CD4-positive, alpha-beta T cell (primary cell): ENCODE measurements at regions not wholly inside any gene's neighbourhood (a gene's known extent, or its start where the extent isn't known, plus 50 kb on each side); places are given as distances from the start of the nearest gene placed in this dataset.

Source experiments
- ATAC-seq: fragments of 200-7000 bp; cut with Tn5 transposase; one replicate; pipeline ENCODE4 v1.10.0; 2022; ENCODE audit warnings: mild to moderate bottlenecking; ENCODE audit not compliant: poor library complexity
- CTCF ChIA-PET: fragments of 350-600 bp; sonication (Branson Sonifier 250); formaldehyde crosslinking; loops from one replicate; lab custom pipeline; 2021; ENCODE audit warnings: antibody characterized with exemption, inconsistent platforms; lab: Charles Lee
- POLR2A ChIA-PET: fragments of 350-600 bp; sonication (Branson Sonifier 250); formaldehyde crosslinking; loops from one replicate; lab custom pipeline; 2021; ENCODE audit warnings: antibody characterized with exemption, inconsistent platforms; lab: Charles Lee
- DNase-seq, 14 experiments: peaks; one replicate each; pipeline ENCODE4 v3.0.0-alpha.2; 2013 to 2020; ENCODE audit warnings: mixed read lengths in 2 of 14
- H3K27ac ChIP-seq, 2 donors: one replicate each; pipeline versions ENCODE4 v1.5.1 to v1.7.0; 2013; ENCODE audit warnings: low read length in 2 of 2, low read depth in 1 of 2, mild to moderate bottlenecking in 1 of 2
- H3K27me3 ChIP-seq, 2 experiments: 1 replicate in 1 of 2; 2 replicates in 1 of 2; pipeline versions ENCODE4 v1.6.1 to v1.7.0; 2013; ENCODE audit warnings: low read length in 2 of 2, control low read depth in 1 of 2, mild to moderate bottlenecking in 1 of 2, moderate library complexity in 1 of 2; ENCODE audit not compliant: insufficient read depth in 2 of 2, control insufficient read depth in 1 of 2
- H3K36me3 ChIP-seq: one replicate; pipeline ENCODE4 v1.6.1; 2013; ENCODE audit warnings: low read length, control low read depth; ENCODE audit not compliant: insufficient read depth
- H3K4me1 ChIP-seq: one replicate; pipeline ENCODE4 v1.6.1; 2013; ENCODE audit warnings: low read length, control low read depth; ENCODE audit not compliant: insufficient read depth
- H3K4me3 ChIP-seq: one replicate; pipeline ENCODE4 v1.5.1; 2013; ENCODE audit warnings: mild to moderate bottlenecking, low read length, moderate library complexity
- H3K9me3 ChIP-seq, 2 experiments: 1 replicate in 1 of 2; 2 replicates in 1 of 2; pipeline versions ENCODE4 v1.6.1 to v1.7.0; 2013; ENCODE audit warnings: low read length in 2 of 2, mild to moderate bottlenecking in 2 of 2, control low read depth in 1 of 2, moderate library complexity in 1 of 2; ENCODE audit not compliant: control insufficient read depth in 1 of 2, insufficient read depth in 1 of 2
- H3K27ac Mint-ChIP-seq: one replicate; pipeline ENCODE4 v1.8.0; 2020; ENCODE audit warnings: mixed read lengths
- H3K27me3 Mint-ChIP-seq: one replicate; pipeline ENCODE4 v1.8.0; 2021; ENCODE audit warnings: mixed read lengths
- H3K36me3 Mint-ChIP-seq: one replicate; pipeline ENCODE4 v1.8.0; 2021; ENCODE audit warnings: low read depth, mixed read lengths
- H3K4me1 Mint-ChIP-seq: one replicate; pipeline ENCODE4 v1.8.0; 2021; ENCODE audit warnings: low read depth, mixed read lengths
- H3K4me3 Mint-ChIP-seq: one replicate; pipeline ENCODE4 v1.8.0; 2020; ENCODE audit warnings: mild to moderate bottlenecking, mixed read lengths
- H3K9me3 Mint-ChIP-seq: one replicate; pipeline ENCODE4 v1.8.0; 2020; ENCODE audit warnings: mixed read lengths
- intact Hi-C, 2 experiments: fragments of 100-400 bp; cut with DNase I in 1 of 2; cut with micrococcal nuclease in 1 of 2; formaldehyde crosslinking; loops; one replicate each; pipeline versions ENCODE4 v1.15.1 to v1.9.0; 2023 to 2025; cut with DNase I, micrococcal nuclease
- TF ChIP-seq, protein P1 (sequence below): fragments of 200-600 bp; IDR thresholded peaks from one replicate; pipeline ENCODE4 v1.8.0; 2022; ENCODE audit warnings: antibody characterized with exemption, mild to moderate bottlenecking

DNA sequence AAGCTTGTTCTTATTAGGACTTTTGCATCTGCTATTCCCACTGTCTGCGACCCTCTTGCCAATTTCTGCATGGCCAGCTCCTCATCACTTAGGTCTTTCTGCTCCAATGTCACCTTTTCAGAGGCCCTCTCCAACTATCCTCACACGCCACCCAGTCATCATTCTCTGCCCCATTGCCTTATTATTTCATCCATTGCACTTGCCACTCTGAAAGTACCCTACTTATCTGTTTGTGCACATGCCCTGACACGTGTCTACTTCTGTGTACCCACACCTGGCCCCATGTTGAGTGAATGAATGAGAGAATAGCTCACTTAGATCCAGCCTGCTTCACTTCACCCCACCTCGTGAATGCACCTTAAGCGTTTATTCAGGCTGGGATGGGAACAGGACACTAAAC lies 218.7 kb upstream of the TBX3 start:
- H3K4me3 Mint-ChIP-seq: no peak overlapping the region
- Histone ChIP-seq H3K27ac (no peak overlapping the region), H3K4me1 (no peaks in the 10 kb centered on the region), H3K4me3 (no peak overlapping the region), H3K36me3 (no peaks in the 10 kb centered on the region), H3K9me3 (peaks cover 0 to 9% of the 10 kb centered on the region in 2 experiments), H3K27me3 (no peaks in the 10 kb centered on the region)
- no peaks in the 10 kb centered on the region for H3K27me3 Mint-ChIP-seq
- ATAC-seq (no peak), DNase-seq (no peak)
- no peaks in the 10 kb centered on the region for H3K9me3 Mint-ChIP-seq
- no peaks in the 10 kb centered on the region for H3K36me3 Mint-ChIP-seq
- ChIA-PET POLR2A (no interaction called here), CTCF (no interaction called here)
- no peaks in the 10 kb centered on the region for H3K4me1 Mint-ChIP-seq
- TF ChIP-seq, protein P1, sequence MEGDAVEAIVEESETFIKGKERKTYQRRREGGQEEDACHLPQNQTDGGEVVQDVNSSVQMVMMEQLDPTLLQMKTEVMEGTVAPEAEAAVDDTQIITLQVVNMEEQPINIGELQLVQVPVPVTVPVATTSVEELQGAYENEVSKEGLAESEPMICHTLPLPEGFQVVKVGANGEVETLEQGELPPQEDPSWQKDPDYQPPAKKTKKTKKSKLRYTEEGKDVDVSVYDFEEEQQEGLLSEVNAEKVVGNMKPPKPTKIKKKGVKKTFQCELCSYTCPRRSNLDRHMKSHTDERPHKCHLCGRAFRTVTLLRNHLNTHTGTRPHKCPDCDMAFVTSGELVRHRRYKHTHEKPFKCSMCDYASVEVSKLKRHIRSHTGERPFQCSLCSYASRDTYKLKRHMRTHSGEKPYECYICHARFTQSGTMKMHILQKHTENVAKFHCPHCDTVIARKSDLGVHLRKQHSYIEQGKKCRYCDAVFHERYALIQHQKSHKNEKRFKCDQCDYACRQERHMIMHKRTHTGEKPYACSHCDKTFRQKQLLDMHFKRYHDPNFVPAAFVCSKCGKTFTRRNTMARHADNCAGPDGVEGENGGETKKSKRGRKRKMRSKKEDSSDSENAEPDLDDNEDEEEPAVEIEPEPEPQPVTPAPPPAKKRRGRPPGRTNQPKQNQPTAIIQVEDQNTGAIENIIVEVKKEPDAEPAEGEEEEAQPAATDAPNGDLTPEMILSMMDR: no peak
- no peak overlapping the region for H3K27ac Mint-ChIP-seq
- intact Hi-C loops: no loop called here

DNA sequence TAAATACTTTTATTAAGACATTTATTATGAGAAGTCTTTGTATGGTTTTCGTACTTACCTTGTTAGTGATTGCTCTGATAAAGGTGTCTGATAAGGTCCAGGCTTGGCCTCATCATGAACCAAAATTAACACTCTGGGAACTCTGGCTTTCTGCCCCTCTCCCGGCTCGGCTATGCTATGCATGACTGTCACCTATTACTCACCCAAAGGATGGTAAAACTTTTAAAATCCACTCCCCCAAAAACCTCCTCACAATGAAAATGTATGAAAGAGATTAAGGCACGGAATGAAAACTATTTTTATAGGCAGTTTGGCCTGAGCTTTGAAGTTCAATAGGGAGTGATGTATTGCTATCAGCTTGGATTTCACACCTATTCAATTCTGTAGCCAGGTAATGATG lies 217.3 kb upstream of the TBX3 start:
- H3K36me3 Mint-ChIP-seq: no peaks in the 10 kb centered on the region
- CTCF ChIA-PET: no interaction called here
- no peak for ATAC-seq
- no peaks in the 10 kb centered on the region for H3K4me1 Mint-ChIP-seq
- TF ChIP-seq, protein P1: no peak
- no peak overlapping the region for H3K27ac Mint-ChIP-seq
- no peak overlapping the region for H3K4me3 Mint-ChIP-seq
- Histone ChIP-seq H3K4me3 (no peak overlapping the region), H3K36me3 (no peaks in the 10 kb centered on the region), H3K9me3 (peaks cover 0 to 11% of the 10 kb centered on the region in 2 experiments), H3K27ac (no peak overlapping the region), H3K4me1 (no peaks in the 10 kb centered on the region), H3K27me3 (no peaks in the 10 kb centered on the region)
- DNase-seq: no peak
- H3K27me3 Mint-ChIP-seq: no peaks in the 10 kb centered on the region
- POLR2A ChIA-PET: no interaction called here
- intact Hi-C loops: no loop called here
- no peaks in the 10 kb centered on the region for H3K9me3 Mint-ChIP-seq

DNA sequence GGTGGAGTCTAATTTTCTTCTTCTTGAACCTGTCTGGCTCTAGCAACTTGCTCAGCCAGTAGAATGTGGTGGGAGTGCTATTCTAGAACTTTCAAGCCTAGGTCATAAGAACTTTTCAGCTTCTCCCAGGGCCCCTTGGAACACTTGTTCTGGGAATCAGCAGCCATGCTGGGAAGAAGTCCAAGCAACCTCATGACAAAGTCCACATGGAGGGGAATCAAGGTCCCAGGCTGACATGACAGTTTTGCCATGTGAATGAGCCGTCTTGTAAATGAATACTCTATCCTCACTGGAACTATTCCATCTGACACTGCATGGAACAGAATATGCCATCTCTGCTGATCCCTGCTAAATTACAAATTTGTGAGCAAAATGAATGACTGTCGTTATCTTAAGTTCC lies 214.2 kb upstream of the TBX3 start:
- Mint-ChIP-seq H3K36me3 (no peaks in the 10 kb centered on the region), H3K27ac (no peak overlapping the region), H3K4me3 (no peak overlapping the region), H3K4me1 (no peaks in the 10 kb centered on the region), H3K9me3 (peaks cover 3% of the 10 kb centered on the region), H3K27me3 (no peaks in the 10 kb centered on the region)
- ATAC-seq (no peak), DNase-seq (no peak)
- intact Hi-C loops: no loop called here
- no peaks in the 10 kb centered on the region for H3K4me1 ChIP-seq
- ChIA-PET POLR2A (no interaction called here), CTCF (no interaction called here)
- H3K27me3 ChIP-seq: no peaks in the 10 kb centered on the region
- TF ChIP-seq, protein P1: no peak
- no peak overlapping the region for H3K27ac ChIP-seq
- peaks cover 0 to 11% of the 10 kb centered on the region in 2 experiments for H3K9me3 ChIP-seq
- H3K36me3 ChIP-seq: no peaks in the 10 kb centered on the region
- no peak overlapping the region for H3K4me3 ChIP-seq
